Glomerular endothelial cell (primary cell): ENCODE measurements at regions not wholly inside any gene's neighbourhood (a gene's known extent, or its start where the extent isn't known, plus 50 kb on each side); places are given as distances from the start of the nearest gene placed in this dataset.

Experiments
- DNase-seq: peaks from one replicate; pipeline ENCODE4 v3.0.0-alpha.2; 2011; ENCODE audit warnings: low read depth, low spot score; ENCODE audit errors: extremely low read depth

- DNase-seq, result no peak
Observed at GRCh38 chr1:218752126-218752525, 407.0 kb downstream of the TGFB2 start.

- no peak for DNase-seq
Observed at GRCh38 chr1:218754477-218754876, 409.3 kb downstream of the TGFB2 start.

- DNase-seq, result no peak
Observed at GRCh38 chr1:218755128-218755527, 410.0 kb downstream of the TGFB2 start.

- DNase-seq, result no peak
Observed at GRCh38 chr1:218759795-218760194, 413.9 kb upstream of the LYPLAL1 start.

GRCh38 chr1:218760601-218761570 lies 412.8 kb upstream of the LYPLAL1 start:
- no peak for DNase-seq

- no peak for DNase-seq
Observed at GRCh38 chr1:218763538-218763937, 410.1 kb upstream of the LYPLAL1 start.

GRCh38 chr1:218765753-218766152 lies 407.9 kb upstream of the LYPLAL1 start:
- peak; percentile 33 for DNase-seq

- no peak for DNase-seq
Observed at GRCh38 chr1:218771931-218772330, 401.7 kb upstream of the LYPLAL1 start.

- DNase-seq, result no peak
Observed at GRCh38 chr1:218772575-218772974, 401.1 kb upstream of the LYPLAL1 start.

- DNase-seq, result no peak
Observed at GRCh38 chr1:218775501-218776021, 398.1 kb upstream of the LYPLAL1 start.

- no peak for DNase-seq
Observed at GRCh38 chr1:218778257-218779126, 395.2 kb upstream of the LYPLAL1 start.

GRCh38 chr1:218779341-218780100 lies 394.2 kb upstream of the LYPLAL1 start:
- DNase-seq, result no peak

- DNase-seq, result no peak
Observed at GRCh38 chr1:218783131-218783530, 390.5 kb upstream of the LYPLAL1 start.

- no peak for DNase-seq
Observed at GRCh38 chr1:218783916-218784315, 389.8 kb upstream of the LYPLAL1 start.

- DNase-seq, result no peak
Observed at GRCh38 chr1:218785928-218786327, 387.8 kb upstream of the LYPLAL1 start.

GRCh38 chr1:218787826-218788225 lies 385.9 kb upstream of the LYPLAL1 start:
- DNase-seq, result no peak

GRCh38 chr1:218796773-218797172 lies 376.9 kb upstream of the LYPLAL1 start:
- DNase-seq, result no peak

- DNase-seq, result no peak
Observed at GRCh38 chr1:218802799-218803198, 370.9 kb upstream of the LYPLAL1 start.

- no peak for DNase-seq
Observed at GRCh38 chr1:218803351-218803997, 370.2 kb upstream of the LYPLAL1 start.
